IMR-90 (cell line): ENCODE measurements at regions not wholly inside any gene's neighbourhood (a gene's known extent, or its start where the extent isn't known, plus 50 kb on each side); places are given as distances from the start of the nearest gene placed in this dataset.

Experiments
- ATAC-seq: fragments of 200-7000 bp; cut with Tn5 transposase; 2 replicates; pipeline ENCODE4 v1.9.1; 2020; ENCODE audit warnings: low read depth, mild to moderate bottlenecking, moderate library complexity
- BruUV-seq: library from RNA; stranded (reverse); fragments of 400-500 nt; replicated peaks from 2 replicates; lab custom pipeline; 2021; lab: Mats Ljungman, UMichigan
- CTCF ChIA-PET: fragments of 300-600 bp; formaldehyde crosslinking; extraction: SDS; loops from one replicate; lab custom pipeline; 2021; ENCODE audit warnings: antibody characterized with exemption; lab: Yijun Ruan, JAX
- POLR2A ChIA-PET: fragments of 300-600 bp; sonication (Branson Sonifier 250); formaldehyde crosslinking; loops from one replicate; lab custom pipeline; 2022; ENCODE audit warnings: antibody characterized with exemption; ENCODE audit not compliant: unreplicated experiment; lab: Charles Lee
- DNase-seq: peaks from one replicate; pipeline ENCODE4 v3.0.0; 2013
- H2AFZ ChIP-seq: replicated peaks from 2 replicates; pipeline ENCODE3; 2013; ENCODE audit warnings: low read length, mild to moderate bottlenecking; ENCODE audit not compliant: poor library complexity
- H2AK5ac ChIP-seq: 2 replicates; pipeline ENCODE4 v1.6.1; 2013; ENCODE audit warnings: low read depth, low read length, inconsistent platforms
- H2AK9ac ChIP-seq: replicated peaks from 2 replicates; pipeline ENCODE3; 2013; ENCODE audit warnings: mild to moderate bottlenecking, low read depth, low read length, moderate library complexity; ENCODE audit not compliant: poor library complexity
- H2BK120ac ChIP-seq: 2 replicates; pipeline ENCODE4 v1.6.1; 2013; ENCODE audit warnings: low read depth, low read length, inconsistent platforms
- H2BK15ac ChIP-seq: 3 replicates; pipeline ENCODE4 v1.6.1; 2013; ENCODE audit warnings: low read depth, low read length, inconsistent platforms
- H2BK20ac ChIP-seq: 2 replicates; pipeline ENCODE4 v1.6.1; 2013; ENCODE audit warnings: low read depth, mild to moderate bottlenecking, inconsistent platforms, low read length, moderate library complexity
- H2BK5ac ChIP-seq: 2 replicates; pipeline ENCODE4 v1.6.1; 2013; ENCODE audit warnings: mild to moderate bottlenecking, low read depth, low read length, inconsistent platforms; ENCODE audit not compliant: poor library complexity, severe bottlenecking
- H3K14ac ChIP-seq: replicated peaks from 2 replicates; pipeline ENCODE4 v1.6.1; 2013; ENCODE audit warnings: low read depth, low read length, inconsistent platforms
- H3K18ac ChIP-seq: 2 replicates; pipeline ENCODE4 v1.6.1; 2013; ENCODE audit warnings: low read depth, low read length, control low read depth
- H3K23ac ChIP-seq: 2 replicates; pipeline ENCODE4 v1.6.1; 2013; ENCODE audit warnings: low read depth, low read length, inconsistent platforms
- H3K27ac ChIP-seq: 2 replicates; pipeline ENCODE4 v1.5.1; 2013; ENCODE audit warnings: mild to moderate bottlenecking, control low read depth, low read length; ENCODE audit not compliant: insufficient read depth
- H3K27me3 ChIP-seq: 2 replicates; pipeline ENCODE4 v1.6.1; 2013; ENCODE audit warnings: low read length; ENCODE audit not compliant: control insufficient read depth, insufficient read depth
- H3K36me3 ChIP-seq: 2 replicates; pipeline ENCODE4 v1.6.1; 2013; ENCODE audit warnings: low read length, mixed read lengths; ENCODE audit not compliant: control insufficient read depth, insufficient read depth
- H3K4ac ChIP-seq: 2 replicates; pipeline ENCODE4 v1.6.1; 2013; ENCODE audit warnings: low read depth, low read length, inconsistent platforms
- H3K4me1 ChIP-seq: 2 replicates; pipeline ENCODE4 v1.6.1; 2013; ENCODE audit warnings: low read length, mixed read lengths; ENCODE audit not compliant: control insufficient read depth, insufficient read depth
- H3K4me2 ChIP-seq: 2 replicates; pipeline ENCODE4 v1.6.1; 2013; ENCODE audit warnings: low read depth, mild to moderate bottlenecking, control low read depth, low read length, moderate library complexity
- H3K4me3 ChIP-seq: 2 replicates; pipeline ENCODE4 v1.5.1; 2013; ENCODE audit warnings: low read depth, mild to moderate bottlenecking, control low read depth, low read length, moderate library complexity; ENCODE audit not compliant: insufficient read depth
- H3K56ac ChIP-seq: 2 replicates; pipeline ENCODE4 v1.6.1; 2013; ENCODE audit warnings: low read length, inconsistent platforms; ENCODE audit not compliant: insufficient read depth; ENCODE audit errors: extremely low read depth
- H3K79me1 ChIP-seq, 2 experiments: 2 replicates each; pipeline ENCODE4 v1.6.1; 2013; ENCODE audit warnings: low read length in 2 of 2, inconsistent platforms in 1 of 2, low read depth in 1 of 2
- H3K9ac ChIP-seq: 2 replicates; pipeline ENCODE4 v1.6.1; 2013; ENCODE audit warnings: low read depth, low read length, control low read depth
- H3K9me1 ChIP-seq: 2 replicates; pipeline ENCODE4 v1.6.1; 2013; ENCODE audit warnings: low read length, inconsistent platforms; ENCODE audit not compliant: insufficient read depth
- H3K9me3 ChIP-seq: 2 replicates; pipeline ENCODE4 v1.6.1; 2013; ENCODE audit warnings: low read length; ENCODE audit not compliant: control insufficient read depth, insufficient read depth
- H4K20me1 ChIP-seq: 2 replicates; pipeline ENCODE4 v1.6.1; 2013; ENCODE audit warnings: low read length, inconsistent platforms; ENCODE audit not compliant: insufficient read depth
- H4K5ac ChIP-seq: 2 replicates; pipeline ENCODE4 v1.6.1; 2013; ENCODE audit warnings: mild to moderate bottlenecking, low read depth, low read length, control low read depth
- H4K8ac ChIP-seq, 2 experiments: 2 replicates each; pipeline ENCODE4 v1.6.1; 2013; ENCODE audit warnings: low read depth in 2 of 2, low read length in 2 of 2, control low read depth in 1 of 2, inconsistent platforms in 1 of 2
- H4K91ac ChIP-seq: 2 replicates; pipeline ENCODE4 v1.6.1; 2013; ENCODE audit warnings: low read depth, low read length, inconsistent platforms; ENCODE audit not compliant: insufficient read depth
- CHD1 ChIP-seq: IDR thresholded peaks from 2 replicates; pipeline ENCODE4 v1.6.1; 2012; ENCODE audit warnings: low read depth, low read length, improper control_type of control experiment
- MAFK ChIP-seq: IDR thresholded peaks from 2 replicates; pipeline ENCODE4 v1.6.1; 2012; ENCODE audit warnings: low read depth, low read length, improper control_type of control experiment
- RAD21 ChIP-seq: IDR thresholded peaks from 2 replicates; pipeline ENCODE4 v1.6.1; 2012; ENCODE audit warnings: low read length, improper control_type of control experiment
- SMC3 ChIP-seq: fragments of 150-350 bp; IDR thresholded peaks from 2 replicates; pipeline ENCODE4 v1.6.1; 2016; ENCODE audit warnings: low read depth, mild to moderate bottlenecking, antibody characterized with exemption, low read length, moderate library complexity
- WGBS, 2 experiments: methylation state at CpG; one replicate each; pipeline versions ENCODE4 v1.1.5 to v1.1.7; 2013; ENCODE audit warnings: missing lambda C conversion rate in 2 of 2; ENCODE audit not compliant: insufficient read length in 1 of 2; ENCODE audit errors: extremely low coverage in 2 of 2; 5-methylcytosine and 5-hydroxymethylcytosine counted together
- dilution Hi-C: fragments of 300-500 bp; cut with HindIII; formaldehyde crosslinking; loops from one replicate; pipeline ENCODE4 v1.14.3; 2018; ENCODE audit warnings: low sequenced_read_pairs; ENCODE audit not compliant: unreplicated experiment
- in situ Hi-C: fragments of 300-500 bp; cut with MboI; formaldehyde crosslinking; loops from 3 replicates; pipeline ENCODE4 v1.14.3; 2019; ENCODE audit warnings: low sequenced_read_pairs, inconsistent platforms, mixed read lengths
- intact Hi-C: fragments of 100-400 bp; cut with micrococcal nuclease; formaldehyde crosslinking; loops from 2 replicates; pipeline ENCODE4 v1.10.0; 2022

- no peak overlapping the region for H4K8ac ChIP-seq
- H2AK5ac ChIP-seq = peak overlapping the region; percentile 70; the same call in 1 of the 2 replicates
- no peak overlapping the region for H4K5ac ChIP-seq
- no peak overlapping the region for H3K18ac ChIP-seq
- H2BK120ac ChIP-seq = no peak overlapping the region
- ChIA-PET CTCF (no interaction called here), POLR2A (no interaction called here)
- H2BK20ac ChIP-seq = 0 out of 2 replicates have a peak overlapping the region, but pooled peaks have one; percentile 12
- in situ Hi-C loops = no loop called here
- H3K56ac ChIP-seq = no peak overlapping the region
- no peaks in the 10 kb centered on the region for H3K36me3 ChIP-seq
- 0 out of 3 replicates have a peak overlapping the region, but pooled peaks have one; percentile 27 for H2BK15ac ChIP-seq
- H4K91ac ChIP-seq = 0 out of 2 replicates have a peak overlapping the region, but pooled peaks have one; percentile 11
- no peak overlapping the region for H3K9ac ChIP-seq
- no peaks in the 10 kb centered on the region for H3K9me3 ChIP-seq
- peak overlapping the region; percentile 34; the same call in 1 of the 2 replicates for H3K14ac ChIP-seq
- ATAC-seq = no peak
- H4K20me1 ChIP-seq = peaks cover 4% of the 10 kb centered on the region; the same call in 1 of the 2 replicates
- H3K9me1 ChIP-seq = peaks cover 8% of the 10 kb centered on the region
- H2BK5ac ChIP-seq = no peak overlapping the region
- 69% methylated on average over 4 of the region's 11 CpGs; no CpG with 5 or more reads in 1 of the 2 experiments for WGBS, 2 experiments
- H3K4ac ChIP-seq = peak overlapping the region; percentile 31
- intact Hi-C loops = no loop called here
- no peak overlapping the region for H3K4me2 ChIP-seq
- TF ChIP-seq SMC3 = no peak
- TF ChIP-seq CHD1 = no peak
- no peak for TF ChIP-seq RAD21
- no peak for TF ChIP-seq MAFK
- no peak overlapping the region for H3K27ac ChIP-seq
- no peak overlapping the region for H2AFZ ChIP-seq
- H3K4me3 ChIP-seq = no peak overlapping the region
- dilution Hi-C loops = no loop called here
- DNase-seq = peak; percentile 20
- H3K27me3 ChIP-seq = peaks cover 3% of the 10 kb centered on the region
- no peak overlapping the region for H2AK9ac ChIP-seq
- peaks cover 0 to 5% of the 10 kb centered on the region in 2 experiments; a peak in 2 of 4 replicates for H3K79me1 ChIP-seq
- H3K23ac ChIP-seq = no peak overlapping the region
- no TSS peak for BruUV-seq
- peaks cover 9% of the 10 kb centered on the region; the same call in 1 of the 2 replicates for H3K4me1 ChIP-seq
Observed at GRCh38 chr5:142221091-142221860, 103.5 kb downstream of the SPRY4 start.
